COLO829 (cell line): ENCODE measurements at regions not wholly inside any gene's neighbourhood (a gene's known extent, or its start where the extent isn't known, plus 50 kb on each side); places are given as distances from the start of the nearest gene placed in this dataset.
A peak's percentile ranks its signal among the peaks of the same experiment; 100 is the strongest.
"Not testable (repeated sequence)": the region's sequence is repeated elsewhere in the genome, so short reads cannot be mapped to it uniquely, and the experiment has no call there.

Source experiments
- DNase-seq: peaks from one replicate; pipeline ENCODE4 v3.0.0; 2012; ENCODE audit warnings: low spot score

DNA sequence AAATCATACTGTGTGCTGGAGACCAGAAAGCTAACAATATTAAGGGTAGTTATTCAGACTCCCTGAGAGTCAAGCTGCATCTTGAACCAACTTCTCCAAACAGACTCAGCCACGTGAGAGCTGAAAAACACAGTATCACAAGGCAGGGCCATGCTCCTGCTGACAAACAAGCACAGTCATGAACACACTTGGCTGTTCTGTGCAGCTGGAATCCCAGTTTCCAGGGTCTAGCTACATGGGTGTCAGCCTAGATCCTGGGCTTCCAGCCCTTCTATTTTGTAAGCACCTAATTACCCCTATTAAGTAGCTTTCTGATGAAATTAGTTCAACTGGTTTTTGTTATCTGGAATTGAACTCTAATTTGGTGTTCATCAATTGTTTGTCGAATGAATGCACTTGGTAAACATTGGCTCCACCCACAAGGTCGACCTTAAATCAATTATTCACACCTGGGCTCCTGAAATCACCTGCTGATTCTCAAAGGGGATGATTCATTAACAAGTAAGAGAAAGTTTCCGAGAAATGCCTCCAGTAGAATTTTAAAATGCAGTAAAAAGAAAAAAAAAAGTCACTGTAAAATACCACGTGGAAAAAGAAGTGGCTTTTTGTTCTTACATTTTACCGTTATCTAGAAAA is 179.3 kb downstream of the ZC3H11B start:
- no peak for DNase-seq

GRCh38 chr1:219433001-219433400 is 179.9 kb downstream of the ZC3H11B start:
- no peak for DNase-seq

DNA sequence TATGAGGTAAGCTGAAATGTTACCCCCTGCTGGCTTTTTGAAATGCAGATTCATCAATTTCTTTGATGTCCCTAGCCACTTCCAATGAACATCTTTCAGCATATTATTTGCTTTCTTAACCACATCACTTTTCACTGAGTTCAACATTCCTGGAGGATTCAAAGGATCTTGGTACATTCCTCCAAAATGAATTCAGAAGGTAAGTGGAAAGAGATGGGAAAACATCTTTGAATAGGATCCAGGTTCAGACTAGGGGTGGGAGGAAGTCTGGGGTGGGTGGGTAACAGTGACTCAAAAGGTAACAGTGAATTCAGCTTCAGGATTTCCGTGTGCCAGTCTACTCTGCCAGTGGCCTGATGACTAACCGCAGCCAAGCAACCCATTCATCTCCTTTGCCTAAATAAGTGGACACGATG is 180.7 kb downstream of the ZC3H11B start:
- DNase-seq = no peak

DNA sequence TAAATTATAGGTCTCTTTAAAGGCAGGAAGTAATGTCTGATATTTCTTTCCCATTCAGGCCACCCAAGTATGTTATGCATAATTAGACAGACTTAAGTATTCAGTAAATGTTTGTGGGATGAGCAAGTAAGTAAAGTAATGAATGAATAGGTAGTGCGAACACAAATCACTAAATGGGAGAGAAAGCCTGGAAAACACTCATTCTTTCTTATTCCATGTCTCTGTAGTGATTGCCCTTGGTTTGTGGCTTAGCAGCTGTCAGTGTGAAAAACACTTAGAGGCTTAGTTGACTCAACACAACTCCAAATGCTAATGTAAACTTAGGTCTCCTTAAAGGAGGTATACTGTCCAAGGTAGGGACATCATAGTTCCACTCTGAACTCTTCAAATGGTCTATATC is 182.5 kb downstream of the ZC3H11B start:
- no peak for DNase-seq

DNA sequence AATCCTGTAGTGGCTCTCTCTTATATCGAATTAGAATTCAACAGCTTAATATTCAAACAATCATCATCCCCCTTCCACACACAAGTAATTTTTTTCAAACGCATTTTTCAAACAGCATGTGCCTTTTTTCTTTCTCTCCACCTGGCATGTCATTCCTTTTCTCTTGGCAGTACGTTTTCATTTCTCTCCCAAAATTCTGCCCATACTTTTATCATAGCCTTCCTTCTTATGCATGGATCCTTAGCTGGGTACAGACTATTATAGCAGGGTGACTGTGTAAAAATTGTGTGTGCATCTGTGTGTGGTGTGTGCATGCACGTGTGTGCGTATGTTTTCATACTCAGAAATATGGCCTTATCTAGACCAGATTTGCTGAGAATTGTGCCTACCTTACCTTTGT is 184.3 kb downstream of the ZC3H11B start:
- no peak for DNase-seq

- no peak for DNase-seq
Measured at GRCh38 chr1:219427989-219428388, 184.9 kb downstream of the ZC3H11B start.

DNA sequence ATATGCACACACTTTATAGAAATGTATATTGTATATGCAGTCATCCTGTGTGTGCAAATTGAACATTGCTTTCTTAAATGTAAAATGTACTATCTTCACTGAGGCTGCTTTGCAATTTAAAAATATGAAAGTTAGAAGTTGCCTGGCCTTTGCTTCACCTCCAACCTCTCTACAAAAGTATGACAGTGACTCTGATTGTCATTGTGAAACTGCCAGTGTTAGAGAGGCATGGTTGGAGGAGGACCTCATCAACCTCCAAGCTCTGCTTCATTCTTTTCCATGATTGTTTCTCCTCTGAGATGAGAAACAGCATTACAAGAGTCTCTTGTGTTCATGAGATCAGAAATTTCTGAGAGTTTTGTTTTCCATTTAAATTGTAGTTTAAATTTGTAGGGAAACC is 185.5 kb downstream of the ZC3H11B start:
- DNase-seq = no peak

DNA sequence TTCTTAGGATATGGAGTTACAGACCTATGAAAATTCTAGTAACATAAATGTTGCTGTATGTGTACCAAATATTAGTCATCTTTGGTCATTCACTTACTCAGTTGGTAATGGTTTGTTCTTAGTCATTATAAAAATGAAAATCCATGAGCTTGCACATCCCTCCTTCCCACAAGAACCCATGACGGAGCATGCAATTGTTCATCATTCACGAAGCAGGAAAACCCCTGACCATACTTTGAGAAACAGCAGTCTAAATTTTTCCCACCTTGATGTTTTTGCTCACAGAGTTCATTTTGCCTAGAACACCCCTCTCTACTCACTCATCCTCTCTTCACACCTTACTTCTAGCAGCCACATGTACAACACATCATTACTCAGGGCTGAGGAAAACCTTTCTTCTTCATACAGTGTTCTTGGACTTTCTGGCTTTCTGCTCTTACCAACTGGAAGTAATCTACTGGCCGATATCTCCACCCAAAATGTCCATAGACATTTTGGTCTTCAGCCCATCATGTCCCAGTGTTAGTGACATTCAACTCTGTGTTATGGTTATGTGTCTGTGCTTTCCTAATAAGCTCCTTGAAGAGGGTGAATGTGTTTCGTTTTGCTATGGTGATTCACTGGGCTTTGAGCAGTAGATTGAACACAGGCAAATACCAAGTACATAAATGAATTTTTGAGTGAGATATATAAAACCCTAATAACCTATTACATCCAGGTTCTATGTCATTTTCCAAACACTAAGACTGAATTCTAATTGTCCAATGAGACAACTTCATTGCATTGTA is 189.9 kb downstream of the ZC3H11B start:
- DNase-seq = no peak

- no peak for DNase-seq
Measured at GRCh38 chr1:219420913-219421312, 192.0 kb downstream of the ZC3H11B start.

- DNase-seq = no peak
Measured at GRCh38 chr1:219419860-219420259, 193.0 kb downstream of the ZC3H11B start.

DNA sequence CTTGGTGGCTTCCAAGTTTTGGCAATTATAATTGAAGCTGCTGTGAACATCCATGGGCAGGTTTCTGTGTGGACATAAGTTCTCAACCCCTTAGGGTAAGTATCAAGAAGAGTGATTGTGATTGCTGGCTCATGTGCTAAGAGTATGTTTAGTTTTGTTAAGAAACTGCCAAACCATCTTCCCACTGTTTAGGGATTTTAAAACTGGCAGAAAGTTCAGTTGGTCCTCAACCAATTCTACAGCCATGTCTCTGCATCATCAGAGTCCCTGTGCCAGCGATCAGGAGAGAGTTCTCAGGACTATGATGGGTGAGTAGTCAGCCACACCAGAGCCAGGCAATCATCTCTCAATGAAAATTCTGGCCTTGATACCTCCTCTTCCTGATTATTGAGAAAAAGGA is 193.8 kb downstream of the ZC3H11B start:
- DNase-seq = no peak

- no peak for DNase-seq
Measured at GRCh38 chr1:219417610-219418009, 195.3 kb downstream of the ZC3H11B start.

DNA sequence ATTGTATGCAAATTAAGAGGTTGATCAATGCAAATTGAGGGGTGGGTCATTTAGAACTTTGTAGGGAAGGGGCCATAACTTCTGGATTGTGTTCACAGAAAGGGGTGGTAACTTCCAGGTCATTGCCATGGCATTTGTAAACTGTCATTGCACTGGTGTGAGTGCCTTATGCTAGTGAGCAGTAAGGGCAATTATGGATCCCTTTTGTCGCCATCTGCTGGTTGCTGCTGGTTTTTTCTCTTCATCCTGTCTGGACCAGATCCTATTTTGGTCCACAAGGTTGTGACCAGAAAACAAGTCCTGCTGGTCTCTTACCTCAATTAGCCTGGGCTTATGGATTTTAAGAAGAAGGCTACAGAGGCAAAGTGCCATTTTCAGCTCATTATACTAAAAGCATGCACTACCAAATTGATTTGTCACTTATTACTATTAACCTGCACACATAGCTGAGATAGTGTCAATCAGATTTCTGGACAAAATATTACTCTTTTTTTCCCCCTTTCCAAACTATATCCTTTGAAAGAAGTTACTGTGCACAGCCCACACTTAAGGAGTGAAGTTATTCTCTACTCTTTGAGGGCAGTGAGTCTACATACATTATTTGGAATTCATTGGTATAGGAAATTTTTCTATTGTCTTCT is 196.2 kb downstream of the ZC3H11B start:
- peak; percentile 28 for DNase-seq

GRCh38 chr1:219415915-219416314 is 197.0 kb downstream of the ZC3H11B start:
- DNase-seq = no peak

GRCh38 chr1:219415433-219415832 is 197.5 kb downstream of the ZC3H11B start:
- no peak for DNase-seq

- no peak for DNase-seq
Measured at GRCh38 chr1:219414250-219414649, 198.7 kb downstream of the ZC3H11B start.

DNA sequence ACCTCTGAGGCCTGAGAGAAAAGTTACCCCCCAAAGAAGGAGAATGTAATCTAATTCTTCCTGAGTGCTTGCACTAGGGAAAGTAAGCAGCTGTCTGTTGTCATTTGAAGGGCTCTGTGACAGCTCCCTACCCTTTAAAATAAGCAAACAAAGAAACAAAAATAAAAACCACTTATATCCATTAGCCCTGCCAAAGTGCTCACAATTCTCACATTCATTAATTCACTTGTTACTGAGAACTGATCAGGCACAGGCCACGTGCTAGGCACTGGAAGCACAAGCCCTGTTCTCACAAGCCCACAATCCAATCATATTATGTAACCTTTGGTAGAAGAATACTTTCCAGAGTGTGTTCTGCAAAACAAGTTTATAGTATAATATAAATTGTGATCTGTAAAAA is 199.4 kb downstream of the ZC3H11B start:
- no peak for DNase-seq

- no peak for DNase-seq
Measured at GRCh38 chr1:219412772-219413171, 200.1 kb downstream of the ZC3H11B start.

GRCh38 chr1:219410721-219411120 is 202.2 kb downstream of the ZC3H11B start:
- DNase-seq = not testable (repeated sequence)

DNA sequence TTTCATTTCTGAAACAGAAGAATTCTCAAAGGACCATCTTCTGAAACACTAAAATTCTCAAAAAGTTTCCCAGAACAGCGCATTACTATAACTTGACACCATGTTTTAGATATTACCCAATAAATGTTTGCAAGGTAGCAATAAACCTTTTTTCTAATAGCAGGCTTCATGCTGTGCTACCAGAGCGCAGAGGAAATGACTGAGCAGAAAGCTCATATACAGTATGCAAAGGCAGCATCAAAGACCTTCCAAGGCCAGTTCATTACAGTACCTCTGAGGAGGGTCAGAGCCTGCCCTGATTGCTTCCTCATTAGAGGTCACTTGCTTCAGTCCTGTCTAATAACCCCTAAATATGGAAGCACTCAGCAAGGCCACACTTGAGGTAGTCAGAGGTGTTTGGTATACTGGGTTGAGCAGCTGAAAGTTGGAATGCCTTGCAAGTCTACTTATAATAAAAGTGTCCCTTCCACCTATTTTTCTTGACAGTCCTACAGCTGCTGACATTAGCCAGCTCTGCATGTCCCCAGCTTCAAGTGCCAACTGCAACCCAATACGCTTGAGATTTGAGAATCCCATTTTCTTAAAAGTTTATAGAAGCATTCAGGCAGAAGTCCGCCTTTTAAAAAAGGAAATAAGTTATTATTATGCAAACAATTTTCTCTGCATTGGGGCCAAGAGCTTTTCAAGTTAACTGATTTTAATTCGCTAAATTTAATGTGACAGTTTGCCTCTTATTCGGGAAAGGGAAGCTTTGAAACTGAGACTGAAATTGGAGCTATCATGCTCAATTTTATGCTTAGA is 207.2 kb downstream of the ZC3H11B start:
- no peak for DNase-seq

DNA sequence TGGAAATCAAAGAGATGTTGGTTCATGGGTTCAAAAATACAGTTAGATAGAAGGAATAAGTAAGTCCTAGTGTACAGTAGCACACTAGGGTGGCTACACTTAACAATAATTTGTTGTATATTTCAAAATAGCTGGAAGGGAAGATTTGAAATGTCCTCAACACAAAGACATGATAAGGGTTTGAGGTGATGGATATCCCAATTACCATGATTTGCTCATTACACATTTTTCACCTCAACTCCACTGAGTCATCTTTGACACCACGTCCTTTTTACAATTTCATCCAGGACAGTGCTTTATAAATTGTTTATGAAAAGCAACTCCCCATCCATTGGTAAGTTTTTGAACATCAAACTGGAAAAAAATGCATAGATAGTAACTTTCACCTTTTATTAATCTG is 208.3 kb downstream of the ZC3H11B start:
- no peak for DNase-seq

DNA sequence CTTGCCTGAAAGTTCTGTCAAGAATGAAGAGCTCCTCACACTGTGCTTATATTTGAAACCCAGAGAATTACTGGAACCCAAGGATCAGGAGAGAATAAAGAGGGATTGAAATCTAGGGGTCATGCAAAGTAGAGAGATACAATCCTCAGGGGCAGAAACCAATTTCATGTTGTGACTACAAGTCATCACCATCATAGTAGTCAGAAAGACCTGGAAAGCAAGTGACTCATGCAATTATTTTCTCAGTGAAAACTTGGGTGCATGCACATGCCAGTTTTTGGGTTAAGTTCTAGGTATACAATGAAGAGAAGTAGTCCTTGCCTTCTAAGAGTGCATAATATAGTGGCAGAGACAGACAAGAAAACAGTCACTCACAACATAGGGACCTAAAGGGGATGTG is 210.0 kb downstream of the ZC3H11B start:
- no peak for DNase-seq
